Colonic mucosa (tissue), 4 donors: ENCODE measurements at regions not wholly inside any gene's neighbourhood (a gene's known extent, or its start where the extent isn't known, plus 50 kb on each side); places are given as distances from the start of the nearest gene placed in this dataset.
"Not testable (repeated sequence)": the region's sequence is repeated elsewhere in the genome, so short reads cannot be mapped to it uniquely, and the experiment has no call there.

ENCODE experiments used
- DNase-seq: peaks from one replicate; pipeline ENCODE4 v3.0.0-alpha.2; 2020
- H3K27ac ChIP-seq: fragments of 200-600 bp; one replicate; pipeline ENCODE4 v1.8.0; 2021
- H3K27me3 ChIP-seq: fragments of 200-600 bp; one replicate; pipeline ENCODE4 v1.8.0; 2021
- H3K36me3 ChIP-seq: fragments of 200-600 bp; one replicate; pipeline ENCODE4 v1.8.0; 2021
- H3K4me1 ChIP-seq: fragments of 200-600 bp; one replicate; pipeline ENCODE4 v1.8.0; 2021; ENCODE audit warnings: mild to moderate bottlenecking
- H3K4me3 ChIP-seq: fragments of 200-600 bp; one replicate; pipeline ENCODE4 v1.8.0; 2021
- H3K9ac ChIP-seq, 2 donors: one replicate each; pipeline ENCODE4 v1.7.0; 2013; ENCODE audit warnings: control low read depth in 2 of 2, low read depth in 2 of 2, low read length in 2 of 2
- H3K9me3 ChIP-seq: fragments of 200-600 bp; one replicate; pipeline ENCODE4 v1.8.0; 2021
- intact Hi-C: fragments of 100-400 bp; cut with DNase I; formaldehyde crosslinking; loops from one replicate; pipeline ENCODE4 v1.14.1; 2022
- TF ChIP-seq, protein P1 (sequence below): fragments of 200-600 bp; IDR thresholded peaks from one replicate; pipeline ENCODE4 v1.8.0; 2022; ENCODE audit warnings: antibody characterized with exemption, mild to moderate bottlenecking
- donor health status: healthy.
- donor health status: DM: no; HTN: no; CAD: no.
- donor health status: DM: no; HTN: no; CAD: no.

GRCh38 chr14:45947830-45948229 lies 694.8 kb upstream of the MIS18BP1 start:
- no peaks in the 10 kb centered on the region for H3K9me3 ChIP-seq
- no peak overlapping the region for H3K27ac ChIP-seq
- TF ChIP-seq, protein P1, sequence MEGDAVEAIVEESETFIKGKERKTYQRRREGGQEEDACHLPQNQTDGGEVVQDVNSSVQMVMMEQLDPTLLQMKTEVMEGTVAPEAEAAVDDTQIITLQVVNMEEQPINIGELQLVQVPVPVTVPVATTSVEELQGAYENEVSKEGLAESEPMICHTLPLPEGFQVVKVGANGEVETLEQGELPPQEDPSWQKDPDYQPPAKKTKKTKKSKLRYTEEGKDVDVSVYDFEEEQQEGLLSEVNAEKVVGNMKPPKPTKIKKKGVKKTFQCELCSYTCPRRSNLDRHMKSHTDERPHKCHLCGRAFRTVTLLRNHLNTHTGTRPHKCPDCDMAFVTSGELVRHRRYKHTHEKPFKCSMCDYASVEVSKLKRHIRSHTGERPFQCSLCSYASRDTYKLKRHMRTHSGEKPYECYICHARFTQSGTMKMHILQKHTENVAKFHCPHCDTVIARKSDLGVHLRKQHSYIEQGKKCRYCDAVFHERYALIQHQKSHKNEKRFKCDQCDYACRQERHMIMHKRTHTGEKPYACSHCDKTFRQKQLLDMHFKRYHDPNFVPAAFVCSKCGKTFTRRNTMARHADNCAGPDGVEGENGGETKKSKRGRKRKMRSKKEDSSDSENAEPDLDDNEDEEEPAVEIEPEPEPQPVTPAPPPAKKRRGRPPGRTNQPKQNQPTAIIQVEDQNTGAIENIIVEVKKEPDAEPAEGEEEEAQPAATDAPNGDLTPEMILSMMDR: no peak
- DNase-seq: no peak
- H3K27me3 ChIP-seq: no peaks in the 10 kb centered on the region
- H3K36me3 ChIP-seq: no peaks in the 10 kb centered on the region
- no peak overlapping the region for H3K4me3 ChIP-seq
- intact Hi-C loops: no loop called here
- no peaks in the 10 kb centered on the region for H3K4me1 ChIP-seq
- H3K9ac ChIP-seq: no peak overlapping the region

DNA sequence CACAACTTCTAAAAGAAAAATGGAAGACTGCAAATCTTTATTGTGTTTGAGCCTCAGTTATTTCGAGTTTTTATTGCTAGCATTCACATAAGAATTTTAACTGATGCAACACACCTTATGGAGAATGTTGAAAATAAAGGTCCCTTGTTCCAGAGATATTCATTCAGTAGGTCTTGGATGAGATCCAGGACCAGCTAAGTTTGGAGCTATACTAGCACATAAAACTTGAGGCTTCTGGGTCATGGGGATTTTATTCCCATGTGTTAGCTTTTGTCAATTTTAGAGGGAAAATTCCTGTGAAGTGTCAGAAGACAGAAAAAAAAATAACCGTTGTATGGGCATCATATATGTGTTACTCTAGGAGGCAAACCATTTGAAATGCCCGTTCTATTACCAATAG lies 693.2 kb upstream of the MIS18BP1 start:
- intact Hi-C loops: no loop called here
- Histone ChIP-seq H3K4me1 (no peaks in the 10 kb centered on the region), H3K27ac (no peak overlapping the region), H3K27me3 (no peaks in the 10 kb centered on the region), H3K9me3 (no peaks in the 10 kb centered on the region), H3K9ac (no peak overlapping the region), H3K4me3 (no peak overlapping the region), H3K36me3 (no peaks in the 10 kb centered on the region)
- TF ChIP-seq, protein P1: no peak
- no peak for DNase-seq

DNA sequence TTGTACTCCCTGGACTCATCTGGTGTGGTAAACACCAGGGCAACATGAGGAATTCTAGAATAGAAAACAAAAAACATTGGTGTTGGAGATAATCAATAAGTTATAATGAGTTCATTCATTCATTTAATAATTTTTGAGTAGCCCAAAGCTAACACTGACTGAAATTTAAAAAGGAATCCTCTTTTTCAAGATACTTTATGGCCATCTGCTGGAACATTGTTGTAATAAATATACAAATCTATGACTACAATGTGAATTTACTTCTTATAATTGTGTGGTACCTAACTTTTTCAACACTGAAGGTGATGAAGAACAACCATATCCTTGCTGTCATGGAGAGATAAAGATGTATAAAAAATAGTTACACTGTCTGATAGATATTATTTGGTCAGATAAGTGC lies 687.3 kb upstream of the MIS18BP1 start:
- Histone ChIP-seq H3K9ac (no peak overlapping the region), H3K27ac (no peak overlapping the region), H3K27me3 (no peaks in the 10 kb centered on the region), H3K36me3 (no peaks in the 10 kb centered on the region), H3K4me3 (no peak overlapping the region), H3K9me3 (no peaks in the 10 kb centered on the region), H3K4me1 (no peaks in the 10 kb centered on the region)
- intact Hi-C loops: loop anchor here (5.0 kb wide), 1 partner anchor 328 kb away; no protein-coding TSS in a partner anchor
- TF ChIP-seq, protein P1: peak; percentile 19
- no peak for DNase-seq

DNA sequence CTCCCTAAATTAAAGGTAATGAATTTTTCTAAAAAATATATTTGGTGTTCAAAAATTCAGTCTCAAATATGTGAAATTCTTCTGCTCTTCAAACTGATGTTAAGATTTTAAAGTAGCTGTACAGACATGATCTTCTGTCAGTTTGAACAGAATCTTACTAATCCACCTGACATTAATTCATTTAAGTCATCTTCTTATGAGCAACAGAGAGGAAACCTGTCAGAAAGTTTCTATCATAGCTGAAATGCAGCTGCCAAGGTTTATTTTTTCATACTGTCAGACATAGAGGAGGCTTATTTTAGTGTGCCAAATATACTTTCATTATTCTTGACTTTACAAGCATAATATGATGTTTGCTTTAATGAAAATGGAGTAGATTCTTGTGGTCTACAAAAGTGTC lies 686.6 kb upstream of the MIS18BP1 start:
- H3K36me3 ChIP-seq: no peaks in the 10 kb centered on the region
- no peak overlapping the region for H3K4me3 ChIP-seq
- intact Hi-C loops: no loop called here
- H3K27ac ChIP-seq: no peak overlapping the region
- no peak overlapping the region for H3K9ac ChIP-seq
- TF ChIP-seq, protein P1: no peak
- DNase-seq: no peak
- H3K4me1 ChIP-seq: no peaks in the 10 kb centered on the region
- H3K27me3 ChIP-seq: no peaks in the 10 kb centered on the region
- H3K9me3 ChIP-seq: no peaks in the 10 kb centered on the region

- DNase-seq, H3K4me1 ChIP-seq, H3K9me3 ChIP-seq, intact Hi-C loops, H3K27ac ChIP-seq, H3K4me3 ChIP-seq, H3K36me3 ChIP-seq, H3K9ac ChIP-seq, H3K27me3 ChIP-seq: not testable (repeated sequence)
Observed at GRCh38 chr14:45919995-45920394, 667.0 kb upstream of the MIS18BP1 start.

DNA sequence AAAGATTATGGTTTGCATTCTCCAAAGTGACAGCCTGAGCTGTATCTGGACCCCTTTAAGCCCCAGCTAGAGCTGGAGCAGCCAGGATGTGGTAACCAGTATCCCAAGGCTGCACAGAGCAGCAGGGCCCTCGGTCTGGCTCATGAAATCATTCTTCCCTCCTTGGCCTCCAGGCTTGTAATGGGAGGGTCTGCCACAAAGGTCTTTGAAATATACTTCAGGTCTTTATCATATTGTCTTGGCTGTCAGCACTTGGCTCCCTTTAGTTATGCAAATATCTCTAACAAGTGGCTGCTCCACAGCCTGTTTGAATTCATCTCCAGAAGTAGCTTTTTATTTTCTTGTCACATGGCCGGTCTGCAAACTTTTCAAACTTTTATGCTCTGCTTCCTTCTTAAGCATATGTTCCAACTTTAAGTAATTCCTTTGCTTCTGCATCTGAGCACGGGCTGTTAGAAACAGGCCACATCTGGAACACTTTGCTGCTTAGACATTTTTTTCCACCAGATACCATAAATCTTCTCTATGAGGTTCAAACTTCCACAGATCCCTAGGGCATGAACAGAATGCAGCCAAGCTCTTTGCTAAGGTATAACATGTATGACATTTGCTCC lies 663.4 kb upstream of the MIS18BP1 start:
- intact Hi-C loops: no loop called here
- Histone ChIP-seq H3K36me3 (no peaks in the 10 kb centered on the region), H3K9me3 (no peaks in the 10 kb centered on the region), H3K4me1 (no peaks in the 10 kb centered on the region), H3K9ac (no peak overlapping the region), H3K27me3 (no peaks in the 10 kb centered on the region), H3K4me3 (no peak overlapping the region), H3K27ac (no peak overlapping the region)
- TF ChIP-seq, protein P1: no peak
- DNase-seq: no peak
